ENCODE measurements at regions not wholly inside any gene's neighbourhood (a gene's known extent, or its start where the extent isn't known, plus 50 kb on each side); places are given as distances from the start of the nearest gene placed in this dataset.

- no peak for TF ChIP-seq CTCF (IDR thresholded peaks at IDR 0.05; ENCODE audit: borderline replicate concordance, insufficient read depth, low read depth, low read length)
- H3K4me3 ChIP-seq (ENCODE audit: low read depth, low read length): no peak overlapping the region
These were observed 328.9 kb downstream of the ZEB2 start for GRCh38 chr2:144190908-144191605.

DNA sequence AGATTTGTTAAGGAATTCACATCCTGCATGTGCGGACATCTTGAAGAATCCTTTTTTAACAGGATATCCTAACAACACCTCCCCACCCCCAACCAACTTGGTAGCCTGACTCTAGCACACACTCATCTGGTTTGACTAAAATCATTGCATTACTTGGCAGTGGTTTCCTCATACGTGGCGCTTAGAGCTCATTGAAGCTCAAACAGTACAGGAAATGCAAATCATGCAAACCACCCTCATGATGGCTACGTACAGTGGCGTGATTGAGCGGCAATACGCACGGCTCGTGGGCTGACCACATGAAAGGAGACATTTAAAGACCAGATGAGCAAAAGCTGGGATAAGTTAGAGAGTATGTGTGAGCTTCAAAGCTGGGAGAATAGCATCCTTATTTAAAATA lies 336.2 kb downstream of the ZEB2 start:
- no peak for TF ChIP-seq CTCF (IDR thresholded peaks at IDR 0.05; ENCODE audit: borderline replicate concordance, insufficient read depth, low read depth, low read length)
- no peak overlapping the region for H3K4me3 ChIP-seq (ENCODE audit: low read depth, low read length)

DNA sequence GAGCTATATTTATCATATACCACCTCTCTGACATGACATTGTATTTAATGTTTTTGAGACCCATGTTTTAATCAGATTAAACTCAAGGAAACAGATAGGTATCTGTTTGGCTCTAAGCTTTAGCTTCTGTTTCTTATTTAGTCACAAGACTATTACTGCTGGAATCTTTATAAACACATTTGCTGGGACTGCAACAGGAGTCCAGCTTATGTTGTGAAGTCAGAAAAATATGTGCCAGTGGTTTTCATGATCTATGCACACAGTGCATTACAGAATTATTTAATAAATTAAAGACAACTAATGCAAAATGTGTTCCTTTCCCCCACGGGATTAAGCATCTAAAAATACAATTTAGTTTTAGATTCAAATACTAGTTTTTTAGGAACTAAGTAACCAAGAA lies 338.9 kb downstream of the ZEB2 start:
- no peak for TF ChIP-seq CTCF (IDR thresholded peaks at IDR 0.05; ENCODE audit: borderline replicate concordance, insufficient read depth, low read depth, low read length)
- H3K4me3 ChIP-seq (ENCODE audit: low read depth, low read length): no peak overlapping the region

GRCh38 chr2:144180131-144180530 lies 339.8 kb downstream of the ZEB2 start:
- no peak overlapping the region for H3K4me3 ChIP-seq (ENCODE audit: low read depth, low read length)
- TF ChIP-seq CTCF (IDR thresholded peaks at IDR 0.05; ENCODE audit: borderline replicate concordance, insufficient read depth, low read depth, low read length): no peak

DNA sequence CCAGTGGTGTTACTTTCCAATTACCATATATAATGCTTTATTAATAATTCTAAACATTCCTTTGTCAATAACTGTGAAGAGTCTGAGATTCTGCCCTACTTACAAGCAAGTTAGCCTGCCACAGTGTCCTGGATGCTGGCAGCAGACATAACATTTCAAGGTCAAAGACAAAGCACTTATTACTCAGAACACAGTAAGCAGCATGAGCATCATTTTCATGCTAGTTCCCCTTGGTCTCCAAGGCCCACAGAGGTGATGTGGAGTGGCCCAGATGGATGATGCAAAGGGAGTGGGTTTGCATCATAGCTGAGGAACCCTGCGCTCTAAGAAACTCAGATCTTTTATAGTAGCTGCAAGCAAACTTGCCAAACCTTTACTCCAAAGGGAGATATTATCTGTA lies 349.7 kb downstream of the ZEB2 start:
- TF ChIP-seq CTCF (IDR thresholded peaks at IDR 0.05; ENCODE audit: borderline replicate concordance, insufficient read depth, low read depth, low read length): no peak
- H3K4me3 ChIP-seq (ENCODE audit: low read depth, low read length): no peak overlapping the region

DNA sequence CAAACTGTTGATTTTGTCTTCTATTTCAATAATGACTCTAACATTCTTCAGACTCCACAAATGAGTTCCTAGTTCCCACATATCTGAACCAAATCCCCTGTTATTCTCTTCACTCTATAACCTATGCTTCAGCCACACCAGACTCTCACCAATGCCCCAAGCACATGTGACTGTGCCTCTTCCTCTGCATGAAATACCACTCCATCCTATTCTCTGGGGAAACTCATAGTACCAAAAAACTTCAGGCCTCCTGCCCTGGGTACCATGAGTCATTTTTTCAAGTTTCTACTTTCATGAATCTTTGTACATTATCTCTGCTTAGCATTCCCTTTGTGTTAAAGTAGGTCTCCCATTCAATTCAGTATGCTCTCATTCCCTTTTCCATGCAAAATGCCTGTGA lies 353.2 kb downstream of the ZEB2 start:
- no peak overlapping the region for H3K4me3 ChIP-seq (ENCODE audit: low read depth, low read length)
- no peak for TF ChIP-seq CTCF (IDR thresholded peaks at IDR 0.05; ENCODE audit: borderline replicate concordance, insufficient read depth, low read depth, low read length)

DNA sequence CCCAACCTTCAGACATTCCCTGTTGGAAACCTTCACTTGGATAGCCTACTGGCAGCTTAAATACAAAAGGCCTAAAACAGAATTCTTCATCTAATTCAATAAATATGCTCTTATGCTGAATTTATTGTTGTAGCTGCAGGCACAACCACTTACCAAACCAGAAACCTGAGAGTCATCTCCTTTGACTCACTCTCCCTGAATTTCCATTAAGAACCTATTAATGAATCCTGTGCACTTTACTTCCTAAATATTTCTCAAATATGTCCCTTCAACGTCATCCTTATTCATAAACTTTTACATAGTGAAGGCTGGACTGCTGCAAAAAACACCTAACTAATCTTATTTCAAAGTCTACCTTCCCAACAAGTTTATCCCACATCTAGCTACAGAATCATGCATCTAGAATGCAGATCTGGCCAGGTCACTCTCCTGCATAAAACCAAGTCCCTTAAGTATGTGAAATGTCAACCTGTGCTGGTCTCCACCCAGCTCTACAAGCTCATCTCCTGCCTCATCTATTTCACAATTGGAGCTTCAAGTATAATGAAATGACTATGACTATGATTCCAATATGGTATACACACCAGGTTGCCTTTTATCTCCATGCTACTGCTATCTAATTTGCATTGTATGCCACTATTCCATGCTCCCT lies 354.2 kb downstream of the ZEB2 start:
- no peak for TF ChIP-seq CTCF (IDR thresholded peaks at IDR 0.05; ENCODE audit: borderline replicate concordance, insufficient read depth, low read depth, low read length)
- no peak overlapping the region for H3K4me3 ChIP-seq (ENCODE audit: low read depth, low read length)
